ENCODE measurements at regions not wholly inside any gene's neighbourhood (a gene's known extent, or its start where the extent isn't known, plus 50 kb on each side); places are given as distances from the start of the nearest gene placed in this dataset.
"Not testable (repeated sequence)": the region's sequence is repeated elsewhere in the genome, so short reads cannot be mapped to it uniquely, and the experiment has no call there.

DNA sequence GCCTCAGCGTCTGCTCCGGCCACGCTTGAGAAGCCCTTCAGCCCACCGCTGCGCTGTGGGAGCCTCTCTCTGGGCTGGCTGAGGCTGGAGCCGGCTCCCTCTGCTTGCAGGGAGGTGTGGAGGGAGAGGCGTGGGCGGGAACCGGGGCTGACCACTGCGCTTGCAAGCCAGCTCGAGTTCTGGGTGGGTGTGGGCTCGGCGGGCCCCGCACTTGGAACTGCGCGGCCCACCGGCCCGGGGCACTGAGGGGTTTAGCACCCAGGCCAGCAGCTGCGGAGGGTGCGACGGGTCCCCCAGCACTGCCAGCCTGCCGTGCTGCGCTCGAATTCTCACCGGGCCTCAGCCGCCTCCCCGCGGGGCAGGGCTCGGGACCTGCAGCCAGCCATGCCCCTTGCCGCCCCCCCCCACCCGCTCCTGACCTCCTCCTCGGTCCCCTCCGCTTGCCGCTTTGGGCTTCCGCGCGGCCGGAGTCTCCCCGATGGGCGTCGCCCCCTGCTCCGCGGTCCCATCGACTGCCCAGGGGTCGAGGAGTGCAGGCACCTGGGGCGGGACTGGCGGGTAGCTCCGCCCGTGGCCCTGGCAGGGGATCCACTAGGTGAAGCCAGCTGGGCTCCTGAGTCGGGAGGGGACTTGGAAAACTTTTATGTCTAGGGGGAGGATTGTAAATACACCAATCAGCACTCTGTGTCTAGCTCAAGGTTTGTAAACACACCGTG lies 106.7 kb downstream of the RAP2B start:
- DNase-seq (ENCODE audit: low read depth in 2 of 2) = no peak

DNA sequence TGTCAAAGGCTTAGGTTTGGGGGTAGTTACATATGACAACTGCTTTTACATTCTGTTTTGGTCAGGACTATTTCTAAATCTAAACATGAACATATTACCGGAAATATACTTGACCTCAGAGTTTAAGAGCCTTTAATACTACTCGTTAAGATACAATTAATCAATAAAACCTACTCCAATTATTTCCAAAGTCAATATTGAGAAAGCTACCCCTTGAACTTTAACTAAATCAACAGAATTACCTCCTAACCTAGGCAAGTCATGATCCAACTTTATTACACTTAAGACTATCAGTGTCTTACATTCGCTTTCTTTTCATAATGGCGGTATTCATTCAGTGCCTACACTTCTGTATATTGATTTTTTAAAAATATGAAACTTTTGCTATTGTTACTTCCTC lies 107.7 kb downstream of the RAP2B start:
- DNase-seq (ENCODE audit: low read depth in 2 of 2) = no peak

DNA sequence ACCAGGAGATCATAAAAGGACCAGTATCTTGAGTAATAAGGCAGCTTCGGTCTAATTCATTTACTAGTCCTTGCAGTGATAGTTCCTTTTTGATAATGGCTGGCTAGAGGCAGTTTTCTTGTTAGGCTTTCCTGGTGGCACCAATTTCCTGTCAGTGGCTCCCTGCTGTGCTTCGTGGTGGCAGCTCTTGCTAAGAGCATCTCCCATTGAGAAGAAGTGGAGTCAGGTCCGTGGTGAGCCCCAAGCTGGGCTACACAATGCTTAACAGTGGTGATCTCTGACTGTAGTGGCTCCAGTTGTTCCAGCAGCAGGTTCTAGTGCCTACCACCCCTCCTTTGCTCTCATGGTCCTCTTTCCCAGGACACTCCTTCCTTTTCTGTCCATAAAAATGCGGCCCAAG lies 111.2 kb downstream of the RAP2B start:
- no peak for DNase-seq (ENCODE audit: low read depth in 2 of 2)

DNA sequence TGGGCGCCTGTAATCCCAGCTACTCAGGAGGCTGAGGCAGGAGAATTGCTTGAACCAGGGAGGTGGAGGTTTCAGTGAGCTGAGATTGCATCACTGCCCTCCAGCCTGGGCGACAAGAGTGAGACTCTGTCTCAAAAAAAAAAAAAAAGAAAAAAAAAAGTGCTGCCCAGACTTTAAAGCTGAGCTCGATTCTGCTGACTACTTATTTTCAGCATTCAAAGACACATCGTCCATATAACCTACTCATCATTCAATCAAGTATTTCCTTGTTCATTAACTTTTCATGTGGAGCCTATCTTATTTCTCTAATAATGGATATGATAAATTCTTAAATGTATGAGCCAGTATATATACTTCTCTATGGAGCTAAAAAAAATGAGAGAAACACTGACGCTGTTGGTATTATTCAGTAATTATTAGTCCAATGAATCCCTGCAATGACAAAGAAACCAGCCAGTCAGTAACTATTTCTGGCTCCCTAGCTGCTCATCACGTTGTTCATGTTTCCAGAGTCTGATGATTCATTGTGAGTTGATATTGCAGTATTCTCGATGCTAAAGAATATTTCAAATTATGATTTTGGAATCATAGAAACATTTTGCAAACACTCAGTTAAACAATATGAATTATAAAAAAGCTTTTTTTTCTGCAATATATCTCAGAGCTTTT lies 111.9 kb downstream of the RAP2B start:
- DNase-seq (ENCODE audit: low read depth in 2 of 2) = no peak

DNA sequence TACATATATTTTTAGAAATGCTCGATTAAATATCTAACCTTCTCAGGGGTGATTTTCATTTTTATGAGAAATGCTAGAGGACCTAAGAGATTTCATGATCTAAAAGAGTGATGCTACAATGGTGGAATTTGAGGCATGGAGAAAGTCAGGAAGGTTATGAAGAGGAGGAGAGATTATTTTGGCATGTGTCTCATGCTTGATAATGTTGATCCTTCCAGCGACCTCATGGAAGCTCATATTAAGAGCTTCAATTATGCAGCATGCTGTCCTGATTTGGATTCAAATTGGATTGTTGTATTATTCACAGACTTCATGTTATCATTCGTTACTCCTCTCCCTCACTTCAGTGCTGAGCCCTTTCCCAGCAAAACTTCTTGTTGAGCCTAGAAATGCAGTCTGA lies 112.5 kb downstream of the RAP2B start:
- DNase-seq (ENCODE audit: low read depth in 2 of 2) = no peak

DNA sequence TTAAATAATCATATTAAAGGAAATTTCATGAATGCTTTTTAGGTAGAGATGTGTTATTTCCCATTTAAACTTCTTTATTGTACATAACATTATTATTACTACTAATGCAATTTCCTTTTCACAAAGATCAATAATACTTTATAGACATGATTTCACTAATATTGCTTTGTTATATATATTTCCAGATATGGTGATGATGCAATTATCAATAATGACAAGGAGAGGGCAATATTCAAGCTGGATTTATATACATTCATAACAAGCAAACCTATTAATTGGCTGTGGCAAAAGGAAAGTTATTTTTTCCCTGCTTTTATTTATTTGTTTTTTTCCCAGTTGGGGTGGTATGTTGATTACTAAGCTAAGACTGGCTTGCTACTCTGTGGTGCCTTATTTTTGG lies 113.5 kb downstream of the RAP2B start:
- DNase-seq (ENCODE audit: low read depth in 2 of 2) = no peak

DNA sequence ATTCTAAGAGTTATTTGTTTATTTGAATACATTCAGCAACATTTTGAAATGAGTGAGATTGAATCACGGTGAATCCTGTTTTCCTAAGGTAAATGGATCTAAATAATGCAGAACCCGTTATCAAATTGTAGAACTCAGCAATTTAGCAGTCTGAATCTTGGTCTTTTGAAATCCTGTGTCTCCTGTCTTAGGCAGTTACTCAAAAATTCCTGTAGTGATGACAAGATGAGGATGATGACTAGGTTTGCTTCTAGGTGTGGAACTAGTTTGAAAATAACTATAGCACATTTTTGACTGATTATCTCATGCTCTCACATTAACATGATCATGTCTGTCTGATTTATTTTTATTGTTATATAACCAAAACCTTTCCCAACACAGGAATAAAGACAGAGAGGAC lies 115.0 kb downstream of the RAP2B start:
- DNase-seq (ENCODE audit: low read depth in 2 of 2) = no peak

DNA sequence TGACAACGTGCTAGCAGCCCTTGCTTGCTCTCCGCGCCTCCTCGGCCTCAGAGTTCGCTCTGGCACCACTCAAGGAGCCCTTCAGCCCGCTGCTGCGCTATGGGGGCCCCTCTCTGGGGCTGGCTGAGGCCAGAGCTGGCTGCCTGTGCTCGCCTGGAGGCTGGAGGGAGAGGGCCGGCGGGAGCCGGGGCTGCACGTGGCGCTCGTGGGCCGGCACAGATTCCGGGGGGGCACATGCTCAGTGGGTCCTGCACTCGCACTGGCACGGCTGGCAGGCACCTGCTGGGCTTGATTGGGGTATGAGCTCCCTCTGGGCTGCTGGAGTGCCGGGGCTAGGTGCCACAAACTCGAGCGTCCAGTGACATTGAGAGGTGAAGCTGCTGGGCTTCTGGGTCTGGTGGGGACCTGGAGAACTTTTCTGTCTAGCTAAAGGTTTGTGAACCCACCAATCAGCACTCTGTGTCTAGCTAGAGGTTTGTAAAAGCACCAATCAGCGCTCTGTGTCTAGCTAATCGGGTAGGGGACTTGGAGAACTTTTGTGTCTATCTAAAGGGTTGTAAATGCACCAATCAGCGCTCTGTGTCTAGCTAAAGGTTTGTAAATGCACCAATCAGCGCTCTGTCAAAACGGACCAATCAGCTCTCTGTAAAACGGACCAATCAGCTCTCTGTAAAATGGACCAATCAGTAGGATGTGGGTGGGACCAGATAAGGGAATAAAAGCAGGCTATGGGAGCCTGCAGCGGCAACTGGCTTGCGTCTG lies 119.4 kb downstream of the RAP2B start:
- DNase-seq (ENCODE audit: low read depth in 2 of 2) = not testable (repeated sequence)

DNA sequence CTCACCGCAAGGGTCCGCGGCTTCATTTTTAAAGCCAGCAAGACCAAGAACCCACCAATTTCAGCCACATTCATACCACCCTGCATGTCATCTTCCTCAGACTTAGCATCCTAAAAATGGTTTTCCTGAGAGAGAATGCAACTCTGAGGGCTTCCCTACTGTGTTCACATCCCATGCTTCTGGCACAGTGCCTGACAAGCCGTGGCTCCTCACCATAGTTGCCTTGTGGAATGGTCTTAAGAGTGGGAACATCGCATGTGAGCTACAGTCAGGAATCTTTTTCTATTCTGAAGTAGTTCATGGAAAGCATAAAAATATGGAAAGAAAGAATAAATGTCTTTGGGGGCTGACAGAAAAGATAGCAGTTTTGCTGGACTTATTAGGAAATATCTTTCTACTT lies 120.3 kb downstream of the RAP2B start:
- DNase-seq (ENCODE audit: low read depth in 2 of 2) = no peak

DNA sequence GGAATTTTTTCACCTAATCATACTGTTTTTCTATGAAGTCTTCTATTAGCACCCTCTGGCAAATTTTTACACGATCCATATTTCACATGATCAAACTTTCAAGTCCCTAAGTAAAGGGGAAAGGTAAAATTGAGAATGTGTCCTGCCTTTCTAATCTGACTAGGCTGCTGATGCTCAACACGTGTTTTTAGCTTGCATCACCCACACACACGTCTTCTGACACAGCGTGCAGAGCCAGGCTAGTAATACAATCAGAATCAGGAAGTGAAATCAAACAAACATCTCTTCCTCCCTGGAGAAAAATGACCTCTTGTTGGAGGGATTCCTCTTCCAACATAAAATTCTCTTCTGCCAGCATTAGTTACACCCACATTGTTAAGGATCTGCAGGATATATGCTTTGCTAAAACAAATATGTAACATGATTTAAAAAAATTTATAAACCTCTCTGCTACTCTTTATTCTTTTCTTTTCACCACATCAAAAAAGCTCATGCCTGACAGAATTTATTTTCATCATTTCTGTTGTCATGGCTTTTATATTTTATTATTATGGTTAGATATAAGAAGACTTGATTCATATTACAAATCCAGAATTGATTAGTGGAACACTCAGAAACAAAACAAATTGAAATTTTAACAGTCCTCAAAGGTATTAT lies 122.4 kb downstream of the RAP2B start:
- peak in 1 of 2 donors; percentile 12 for DNase-seq (ENCODE audit: low read depth in 2 of 2)

DNA sequence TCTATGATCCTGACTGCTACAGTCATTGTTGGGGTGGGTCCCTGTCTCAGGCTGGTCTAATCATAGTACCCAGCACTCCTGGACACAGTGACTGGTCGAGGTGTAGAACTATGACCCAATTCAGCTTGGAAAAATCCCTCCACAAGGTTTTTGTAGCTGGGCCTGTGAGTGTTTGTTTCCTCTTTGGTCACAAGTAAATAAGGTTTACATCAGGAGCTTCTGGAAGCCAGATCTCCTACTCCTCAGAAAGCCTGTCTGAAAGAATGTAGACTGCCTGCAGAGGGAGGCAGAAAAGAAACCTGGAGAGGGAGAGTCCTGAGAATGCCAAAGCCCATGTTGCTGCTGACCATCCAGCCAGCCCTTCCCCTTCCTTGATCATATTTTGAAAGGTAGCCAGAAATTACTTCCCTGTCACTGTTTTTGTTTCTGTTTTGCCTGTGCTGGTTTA lies 123.2 kb downstream of the RAP2B start:
- DNase-seq (ENCODE audit: low read depth in 2 of 2) = no peak

DNA sequence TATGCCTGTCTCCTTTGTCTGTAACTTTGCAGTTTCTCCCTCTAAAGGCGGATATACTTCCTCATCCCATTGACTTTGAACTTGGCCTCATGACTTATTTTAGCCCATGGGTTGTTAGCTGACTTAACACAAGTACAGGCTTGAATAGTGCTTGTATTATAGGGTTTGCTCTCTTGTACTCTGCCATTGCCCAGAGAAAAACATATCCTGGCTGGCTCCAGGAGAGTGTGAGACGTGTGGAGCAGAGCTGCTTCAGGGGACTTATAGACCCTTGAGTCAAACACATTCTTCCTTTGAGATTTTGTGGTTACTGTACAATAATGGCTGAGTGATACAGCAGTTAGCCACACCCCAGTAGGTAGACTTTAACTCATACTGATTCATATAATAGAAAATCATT lies 124.0 kb downstream of the RAP2B start:
- DNase-seq (ENCODE audit: low read depth in 2 of 2) = no peak

DNA sequence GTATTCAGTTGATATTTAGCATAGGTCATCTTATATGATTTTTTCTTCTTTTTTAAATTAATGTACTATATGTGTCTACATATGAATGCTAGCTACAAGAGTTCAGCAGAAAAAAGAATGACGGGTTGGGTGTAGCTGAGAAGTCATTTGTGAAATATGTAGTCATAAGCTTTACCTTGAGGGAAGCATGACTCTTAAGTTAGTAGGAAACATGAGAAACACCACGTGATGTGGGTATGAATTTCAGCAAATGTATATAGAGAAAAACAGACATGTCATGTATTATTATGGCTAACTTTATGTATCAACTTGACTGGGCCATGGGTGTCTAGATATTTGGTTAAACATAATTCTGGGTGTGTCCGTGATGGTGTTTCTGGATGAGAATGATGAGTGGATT lies 125.0 kb downstream of the RAP2B start:
- DNase-seq (ENCODE audit: low read depth in 2 of 2) = no peak

DNA sequence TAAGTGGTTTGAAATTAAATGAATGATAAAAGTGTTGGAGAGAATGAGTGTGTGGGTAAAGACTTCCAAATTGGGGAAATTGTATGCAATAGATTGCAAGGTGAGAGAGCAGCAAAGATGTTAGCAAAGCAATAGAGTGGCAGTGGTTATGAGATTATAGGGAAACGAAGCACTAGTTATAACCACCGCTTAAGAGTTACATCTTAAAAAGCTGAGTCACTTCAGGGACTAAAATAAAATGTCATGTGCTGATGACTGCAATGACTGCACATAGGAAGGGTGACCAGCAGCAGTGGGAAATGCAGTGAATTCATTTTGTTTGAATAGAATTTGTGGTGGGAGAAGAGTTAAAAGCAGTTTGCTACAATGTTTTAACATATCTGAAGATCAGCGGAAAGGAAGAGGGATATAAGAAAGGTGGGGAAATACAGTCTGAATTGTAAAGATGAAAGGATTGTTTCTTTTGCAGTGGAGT lies 127.3 kb downstream of the RAP2B start:
- no peak for DNase-seq (ENCODE audit: low read depth in 2 of 2)

DNA sequence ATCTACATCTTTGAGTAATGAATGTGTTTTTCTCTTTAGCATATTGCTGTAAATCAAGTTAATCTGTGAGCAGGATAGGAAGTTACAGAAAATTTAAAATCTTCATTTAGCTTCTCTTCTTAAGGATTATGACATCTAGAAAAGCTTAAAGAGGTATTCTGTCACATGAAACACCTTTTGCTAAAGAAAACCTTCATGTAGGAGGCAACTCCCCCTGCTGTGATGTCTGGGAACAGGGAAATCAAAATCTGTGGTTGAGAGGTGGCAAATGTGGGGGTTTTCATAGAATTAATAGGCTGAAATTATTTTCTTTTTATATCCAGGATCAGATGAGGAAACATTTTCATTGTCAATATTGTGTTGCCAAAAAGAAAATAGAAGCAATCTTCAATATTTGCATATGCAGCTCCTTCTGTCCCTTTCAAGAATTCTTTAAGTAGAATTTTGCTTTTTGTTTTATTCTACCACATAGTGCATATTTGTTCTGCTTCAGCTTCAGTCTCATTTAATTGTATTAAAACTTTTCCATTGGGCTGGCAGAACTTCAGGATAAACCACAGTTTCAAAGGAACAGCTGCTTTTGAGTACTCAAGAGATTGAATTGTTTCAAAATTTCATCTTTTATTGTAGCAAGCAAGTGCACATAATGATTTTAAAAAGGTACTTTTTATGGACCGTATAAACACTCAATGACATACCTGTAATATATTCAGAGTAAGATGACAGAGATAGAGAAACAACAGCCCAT lies 128.4 kb downstream of the RAP2B start:
- DNase-seq (ENCODE audit: low read depth in 2 of 2) = no peak

DNA sequence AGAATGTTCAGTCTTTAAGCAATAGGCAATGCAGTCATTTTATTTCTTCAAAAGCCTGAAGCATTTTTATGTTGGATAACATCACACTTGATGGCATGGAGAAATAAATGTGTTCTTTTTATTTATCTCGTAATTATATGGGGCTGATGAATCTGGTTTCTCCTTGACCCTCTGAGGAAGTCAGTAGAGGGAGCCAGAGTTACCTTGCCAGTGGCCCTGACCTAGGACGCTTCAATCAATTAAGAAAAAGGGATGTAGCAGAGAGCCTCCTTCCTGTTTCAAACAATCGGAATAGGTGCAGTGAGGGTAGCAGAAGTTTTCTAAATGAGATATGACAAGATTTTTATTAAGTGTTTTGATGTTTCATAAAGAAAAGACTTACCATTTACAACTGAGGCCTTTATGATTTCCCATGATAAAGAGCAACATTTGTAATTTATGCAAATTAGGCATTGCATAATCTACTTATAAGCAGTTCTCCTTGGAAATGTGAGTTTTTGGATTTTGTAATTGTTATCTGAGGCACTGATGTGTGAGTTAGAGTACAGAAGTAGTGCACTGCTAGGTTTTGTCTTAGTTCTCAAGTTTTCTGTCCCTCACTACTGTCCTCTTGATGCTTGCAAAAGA lies 129.1 kb downstream of the RAP2B start:
- no peak for DNase-seq (ENCODE audit: low read depth in 2 of 2)

DNA sequence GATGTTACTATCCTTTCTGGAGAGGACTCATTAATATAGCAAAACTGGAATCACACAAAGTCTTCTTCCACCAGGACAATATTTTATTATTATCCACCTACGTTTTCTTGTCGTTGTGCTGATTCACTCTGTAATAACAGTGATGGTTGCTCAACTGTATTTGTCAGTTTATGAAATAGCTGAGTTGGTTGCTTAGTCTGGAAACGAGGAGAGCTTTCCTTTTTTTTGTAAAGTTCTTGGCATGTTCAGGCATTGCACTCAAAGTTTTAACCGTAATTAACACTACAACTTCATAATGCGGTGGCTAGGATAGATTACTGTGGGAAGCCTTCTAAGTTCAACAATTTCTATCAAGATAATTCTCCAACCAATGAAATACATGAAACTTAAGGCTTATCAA lies 131.2 kb downstream of the RAP2B start:
- DNase-seq (ENCODE audit: low read depth in 2 of 2) = no peak

DNA sequence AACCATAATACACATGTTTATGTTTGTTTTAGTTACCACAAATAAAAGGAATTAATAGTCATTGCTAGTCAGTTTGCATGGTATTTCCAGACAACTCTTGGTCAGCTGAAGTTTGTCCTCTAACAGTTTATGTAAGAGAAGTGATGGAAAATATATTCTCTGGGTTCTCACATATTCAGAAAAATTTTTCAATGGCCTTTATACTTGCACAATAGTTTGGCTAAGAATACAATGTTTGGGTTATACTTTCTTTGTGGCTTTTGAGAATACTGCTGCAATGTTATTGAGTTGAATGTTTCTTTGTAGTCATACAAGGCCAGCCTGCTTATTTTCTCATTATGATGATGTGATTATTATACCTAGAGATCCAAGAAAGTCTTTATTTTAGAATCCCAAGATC lies 133.9 kb downstream of the RAP2B start:
- DNase-seq (ENCODE audit: low read depth in 2 of 2) = no peak

DNA sequence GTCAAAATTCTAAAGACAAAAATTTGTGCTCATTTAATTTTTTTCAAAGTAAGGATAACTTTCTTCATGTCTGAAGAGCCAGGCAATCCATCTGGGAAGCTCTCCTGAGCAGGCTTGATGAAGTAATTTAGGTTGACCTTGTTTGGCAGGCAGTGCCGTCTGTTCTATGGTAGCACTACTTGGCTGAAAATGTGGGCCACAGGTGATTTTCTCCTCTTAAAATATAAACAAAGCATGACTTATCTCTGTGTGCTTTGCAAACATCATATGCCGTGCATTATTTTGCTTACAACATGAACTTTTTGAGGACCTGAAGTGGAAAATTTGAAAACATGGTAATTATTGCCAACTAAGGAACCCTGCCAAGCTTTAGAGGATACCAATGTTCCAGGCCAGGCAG lies 143.2 kb downstream of the RAP2B start:
- DNase-seq (ENCODE audit: low read depth in 2 of 2) = no peak

DNA sequence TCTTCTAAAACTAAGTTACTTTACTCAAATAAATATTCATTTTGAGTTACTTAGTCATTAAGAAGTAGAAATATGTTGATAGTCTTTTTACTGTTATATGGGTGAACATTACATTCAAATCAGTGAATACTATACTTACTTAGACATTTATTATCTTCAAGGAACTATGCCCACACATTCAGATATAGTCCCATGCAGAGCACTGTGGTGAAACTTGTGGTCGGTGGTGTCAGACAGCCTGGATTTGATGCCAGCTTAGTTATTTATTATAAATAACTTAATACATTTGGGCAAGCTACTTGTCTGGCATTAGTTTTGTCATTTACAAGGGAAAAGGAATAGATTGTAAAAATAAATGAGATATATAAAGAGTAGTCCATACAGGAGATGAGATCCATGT lies 149.5 kb downstream of the RAP2B start:
- no peak for DNase-seq (ENCODE audit: low read depth in 2 of 2)

Data from stimulated activated CD4-positive, alpha-beta T cell treated with anti-CD3 and anti-CD28 coated beads, Interleukin-4, amount 100 ng/mL, for 48 hours (primary cell).